ENCODE measurements at regions not wholly inside any gene's neighbourhood (a gene's known extent, or its start where the extent isn't known, plus 50 kb on each side); places are given as distances from the start of the nearest gene placed in this dataset.

GRCh38 chr20:60816901-60817300, 435.2 kb upstream of the CDH4 start:
- 90 to 92% methylated on average over 2 of the region's 2 CpGs for WGBS, 2 donors
- no peak for TF ChIP-seq POLR2A (IDR thresholded peaks at IDR 0.05)
- no peak for TF ChIP-seq CTCF (IDR thresholded peaks at IDR 0.05)
- DNase-seq (ENCODE audit: low spot score in 2 of 2), result no peak
- intact Hi-C loops (cut with DNase I; ENCODE audit: low total_unique reads), result no loop called here
- H3K4me3 ChIP-seq (ENCODE audit: low read depth, poor library complexity, severe bottlenecking), result no peak overlapping the region

GRCh38 chr20:60817891-60818290, 434.2 kb upstream of the CDH4 start:
- 83 to 93% methylated on average over 4 of the region's 4 CpGs for WGBS, 2 donors
- DNase-seq (ENCODE audit: low spot score in 2 of 2), result no peak
- H3K4me3 ChIP-seq (ENCODE audit: low read depth, poor library complexity, severe bottlenecking), result no peak overlapping the region
- no peak for TF ChIP-seq CTCF (IDR thresholded peaks at IDR 0.05)
- intact Hi-C loops (cut with DNase I; ENCODE audit: low total_unique reads), result no loop called here

- 67 to 70% methylated on average over 5 of the region's 5 CpGs for WGBS, 2 donors
- DNase-seq (ENCODE audit: low spot score in 2 of 2), result peak in 1 of 2 donors; percentile 53
Measured at GRCh38 chr20:60819511-60819910, 432.6 kb upstream of the CDH4 start.

GRCh38 chr20:60820149-60820548, 431.9 kb upstream of the CDH4 start:
- DNase-seq (ENCODE audit: low spot score in 2 of 2), result no peak
- intact Hi-C loops (cut with DNase I; ENCODE audit: low total_unique reads), result no loop called here
- no peak for TF ChIP-seq CTCF (IDR thresholded peaks at IDR 0.05)
- TF ChIP-seq POLR2A (IDR thresholded peaks at IDR 0.05), result no peak

More at GRCh38 chr20:60819511-60819910, 432.6 kb upstream of the CDH4 start:
- H3K4me3 ChIP-seq (ENCODE audit: low read depth, poor library complexity, severe bottlenecking), result no peak overlapping the region
- TF ChIP-seq CTCF (IDR thresholded peaks at IDR 0.05) (no peak), POLR2A (IDR thresholded peaks at IDR 0.05) (no peak)
- intact Hi-C loops (cut with DNase I; ENCODE audit: low total_unique reads), result no loop called here

GRCh38 chr20:60820918-60821317, 431.1 kb upstream of the CDH4 start:
- intact Hi-C loops (cut with DNase I; ENCODE audit: low total_unique reads), result no loop called here
- no peak for DNase-seq (ENCODE audit: low spot score in 2 of 2)
- WGBS, 2 donors, result 72 to 80% methylated on average over 5 of the region's 5 CpGs
- TF ChIP-seq CTCF (IDR thresholded peaks at IDR 0.05), result no peak
- TF ChIP-seq POLR2A (IDR thresholded peaks at IDR 0.05), result no peak
- H3K4me3 ChIP-seq (ENCODE audit: low read depth, poor library complexity, severe bottlenecking), result no peak overlapping the region

More at GRCh38 chr20:60820149-60820548, 431.9 kb upstream of the CDH4 start:
- no peak overlapping the region for H3K4me3 ChIP-seq (ENCODE audit: low read depth, poor library complexity, severe bottlenecking)
- 68 to 73% methylated on average over 4 of the region's 4 CpGs for WGBS, 2 donors

Measured in lower leg skin (tissue), 4 donors.